HG03469 (cell line): ENCODE measurements at regions not wholly inside any gene's neighbourhood (a gene's known extent, or its start where the extent isn't known, plus 50 kb on each side); places are given as distances from the start of the nearest gene placed in this dataset.

Experiments used
- ATAC-seq: cut with Tn5 transposase; IDR thresholded peaks from one replicate; pipeline ENCODE4 v1.9.1; 2021; ENCODE audit warnings: mild to moderate bottlenecking, moderate library complexity, moderate number of reproducible peaks; ENCODE audit not compliant: unreplicated experiment

GRCh38 chr12:72082986-72083820 is 144.6 kb downstream of the TPH2 start:
- no peak for ATAC-seq

- no peak for ATAC-seq
Measured at GRCh38 chr12:72084061-72084460, 145.4 kb downstream of the TPH2 start.

- no peak for ATAC-seq
Measured at GRCh38 chr12:72084880-72085279, 146.2 kb downstream of the TPH2 start.

- no peak for ATAC-seq
Measured at GRCh38 chr12:72089678-72090077, 151.0 kb downstream of the TPH2 start.

GRCh38 chr12:72093424-72093823 is 154.8 kb downstream of the TPH2 start:
- ATAC-seq, result no peak

- no peak for ATAC-seq
Measured at GRCh38 chr12:72093930-72094329, 155.3 kb downstream of the TPH2 start.

GRCh38 chr12:72094490-72094889 is 155.8 kb downstream of the TPH2 start:
- ATAC-seq, result no peak

GRCh38 chr12:72095025-72095424 is 156.4 kb downstream of the TPH2 start:
- ATAC-seq, result no peak

- no peak for ATAC-seq
Measured at GRCh38 chr12:72098622-72099021, 160.0 kb downstream of the TPH2 start.

GRCh38 chr12:72100854-72101253 is 162.2 kb downstream of the TPH2 start:
- no peak for ATAC-seq

GRCh38 chr12:72102150-72102549 is 163.5 kb downstream of the TPH2 start:
- no peak for ATAC-seq

GRCh38 chr12:72105849-72106248 is 166.3 kb upstream of the TRHDE start:
- no peak for ATAC-seq

GRCh38 chr12:72110937-72111650 is 161.1 kb upstream of the TRHDE start:
- ATAC-seq, result no peak

- ATAC-seq, result no peak
Measured at GRCh38 chr12:72111706-72112105, 160.5 kb upstream of the TRHDE start.

- no peak for ATAC-seq
Measured at GRCh38 chr12:72133497-72134055, 138.6 kb upstream of the TRHDE start.

- ATAC-seq, result no peak
Measured at GRCh38 chr12:72134246-72135020, 137.7 kb upstream of the TRHDE start.

GRCh38 chr12:72135021-72135301 is 137.2 kb upstream of the TRHDE start:
- ATAC-seq, result no peak

GRCh38 chr12:72136792-72137191 is 135.4 kb upstream of the TRHDE start:
- ATAC-seq, result no peak

- no peak for ATAC-seq
Measured at GRCh38 chr12:72139411-72139810, 132.8 kb upstream of the TRHDE start.

GRCh38 chr12:72141381-72141780 is 130.8 kb upstream of the TRHDE start:
- peak; percentile 97 for ATAC-seq

GRCh38 chr12:72144553-72144952 is 127.6 kb upstream of the TRHDE start:
- no peak for ATAC-seq
